HG03558 (cell line): ENCODE measurements at regions not wholly inside any gene's neighbourhood (a gene's known extent, or its start where the extent isn't known, plus 50 kb on each side); places are given as distances from the start of the nearest gene placed in this dataset.

Experiments used
- ATAC-seq: cut with Tn5 transposase; IDR thresholded peaks from one replicate; pipeline ENCODE4 v1.9.1; 2021; ENCODE audit warnings: moderate number of reproducible peaks; ENCODE audit not compliant: unreplicated experiment; ENCODE audit errors: extremely low read depth

DNA sequence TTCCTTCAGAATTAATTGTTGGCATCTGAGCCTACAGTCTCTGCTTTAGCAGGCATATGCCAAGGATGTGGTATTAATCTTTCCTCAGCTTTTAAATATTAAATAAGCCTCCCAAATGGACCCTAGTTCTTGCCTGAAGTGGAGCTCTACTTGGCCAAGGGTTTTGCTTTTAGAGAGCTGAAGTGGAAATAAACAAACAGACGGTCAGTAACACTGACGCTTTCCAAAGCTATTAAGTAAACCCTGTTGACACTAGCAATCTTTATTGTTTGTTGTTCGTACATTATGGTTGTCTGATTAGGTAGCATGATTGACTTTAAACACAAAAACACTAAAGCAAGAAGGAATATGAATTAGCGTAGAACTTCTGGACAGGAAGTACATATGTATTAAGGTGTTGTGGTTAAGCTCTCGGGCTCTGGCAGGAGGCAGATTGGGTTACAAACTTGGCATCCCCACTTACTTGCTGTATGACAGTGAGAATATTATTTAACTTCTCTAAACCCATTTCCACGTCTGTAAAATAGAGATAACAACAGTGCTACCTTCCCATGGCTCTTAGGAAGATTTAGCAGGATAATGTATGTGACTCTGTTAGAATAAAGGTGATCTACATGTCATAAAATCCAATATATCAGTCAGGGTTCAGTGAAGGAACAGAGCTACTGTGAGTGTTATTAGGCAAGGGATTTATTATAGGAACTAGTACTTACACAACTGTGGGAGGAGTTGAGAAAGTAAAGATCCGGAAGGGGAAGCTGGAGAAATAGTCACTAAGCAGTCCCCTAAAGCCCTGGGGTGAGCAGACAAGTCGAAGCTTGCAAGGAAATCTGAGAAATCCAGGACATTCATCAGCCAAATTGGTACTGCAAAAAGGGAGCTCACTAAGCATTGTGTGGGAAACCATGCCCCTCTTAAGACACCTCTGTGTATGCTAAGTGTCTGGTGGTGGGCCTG lies 92.2 kb upstream of the ATF7IP start:
- no peak for ATAC-seq

GRCh38 chr12:14273913-14274311 lies 91.6 kb upstream of the ATF7IP start:
- ATAC-seq, result no peak

- ATAC-seq, result no peak
Observed at GRCh38 chr12:14275111-14275510, 90.4 kb upstream of the ATF7IP start.

DNA sequence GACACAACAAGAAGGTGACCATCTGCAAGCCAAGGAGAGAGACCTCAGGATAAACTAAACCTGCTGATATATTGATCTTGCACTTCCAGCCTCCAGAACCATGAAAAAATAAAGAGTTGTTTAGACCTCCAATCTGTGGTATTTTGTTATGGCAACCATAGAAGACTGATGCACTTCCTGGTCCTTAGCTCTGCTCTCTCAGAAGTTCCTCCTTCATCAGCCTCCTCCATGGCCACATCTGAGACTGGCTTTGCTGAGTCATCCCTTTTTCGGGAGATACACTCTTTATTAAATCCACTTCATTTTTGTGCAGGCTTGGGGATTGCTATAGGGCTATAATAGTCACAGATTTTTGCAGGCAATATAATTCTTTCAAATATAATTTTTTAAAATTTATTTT lies 89.6 kb upstream of the ATF7IP start:
- no peak for ATAC-seq

DNA sequence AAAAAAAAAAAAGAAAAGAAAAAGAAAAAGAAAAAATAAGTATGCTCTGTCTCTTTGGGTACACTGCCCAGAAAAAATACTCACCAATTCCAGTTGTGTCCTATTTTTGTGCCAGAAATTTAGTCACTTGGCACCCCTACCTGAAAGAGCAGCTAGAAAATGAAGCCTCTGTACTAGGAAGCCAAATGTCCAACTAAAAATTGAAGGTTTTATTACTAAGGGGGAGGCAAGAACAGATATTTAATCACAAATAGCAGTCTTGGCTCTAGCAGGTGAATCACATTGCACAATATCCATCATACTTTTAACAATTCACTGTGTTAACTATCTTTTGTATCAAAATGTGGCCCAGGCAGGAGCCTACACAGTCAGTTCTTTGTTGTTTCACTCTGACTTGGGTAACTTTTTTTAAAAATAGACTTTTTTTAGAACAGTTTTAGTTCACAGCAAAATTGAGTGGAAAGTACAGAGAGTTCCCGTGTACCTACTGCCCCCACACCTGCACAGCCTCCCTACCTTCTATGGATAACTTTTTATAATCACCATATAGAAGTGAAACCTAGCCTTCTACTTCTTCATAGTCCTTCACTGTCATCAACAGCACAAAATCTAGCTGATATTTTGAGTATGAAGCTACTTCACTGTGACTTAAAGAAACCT lies 87.1 kb upstream of the ATF7IP start:
- no peak for ATAC-seq

GRCh38 chr12:14279845-14280244 lies 85.6 kb upstream of the ATF7IP start:
- ATAC-seq, result no peak

DNA sequence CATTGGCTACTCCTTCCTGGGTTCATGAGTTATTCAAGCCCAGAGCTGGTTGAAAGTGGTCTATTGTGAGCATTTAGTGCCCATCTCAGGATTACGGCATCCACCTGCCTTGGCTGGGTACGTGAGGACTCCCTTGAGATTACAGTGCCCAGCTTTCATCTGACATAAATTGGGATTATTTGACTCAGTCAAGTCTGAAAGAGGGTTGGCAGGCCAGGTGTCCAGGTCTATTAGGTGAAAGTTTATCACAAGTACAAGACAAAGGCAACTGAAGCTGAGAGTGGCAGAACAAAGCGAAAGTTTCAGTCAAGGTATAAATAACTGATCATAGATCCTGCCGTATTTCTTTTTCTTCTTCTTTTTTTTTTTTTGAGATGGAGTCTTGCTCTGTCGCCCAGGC lies 84.6 kb upstream of the ATF7IP start:
- ATAC-seq, result no peak

GRCh38 chr12:14281539-14281938 lies 83.9 kb upstream of the ATF7IP start:
- no peak for ATAC-seq

- no peak for ATAC-seq
Observed at GRCh38 chr12:14283489-14284144, 81.9 kb upstream of the ATF7IP start.

GRCh38 chr12:14284184-14284722 lies 81.2 kb upstream of the ATF7IP start:
- peak; percentile 51 for ATAC-seq

- ATAC-seq, result no peak
Observed at GRCh38 chr12:14289601-14290000, 75.9 kb upstream of the ATF7IP start.

DNA sequence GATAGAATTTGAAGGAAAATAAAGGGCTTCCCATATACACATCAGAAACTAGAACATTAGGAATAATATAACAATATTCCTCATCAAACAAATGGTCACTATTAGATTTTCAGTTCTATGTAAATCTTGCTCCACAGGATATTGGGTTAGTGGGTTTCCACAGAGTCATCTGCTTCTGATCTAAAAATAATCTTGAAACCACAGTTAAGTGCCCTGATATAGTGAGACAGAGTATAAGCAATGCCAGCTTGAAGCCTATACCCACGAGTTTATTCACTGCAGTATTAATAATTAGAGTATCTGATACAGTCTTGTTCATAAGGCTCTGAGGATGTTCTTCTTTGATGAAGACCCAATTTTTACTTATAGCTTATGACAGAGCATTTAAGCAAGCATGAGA lies 74.5 kb upstream of the ATF7IP start:
- ATAC-seq, result no peak

GRCh38 chr12:14303661-14304155 lies 61.8 kb upstream of the ATF7IP start:
- no peak for ATAC-seq

GRCh38 chr12:14307004-14307403 lies 58.5 kb upstream of the ATF7IP start:
- ATAC-seq, result no peak

- no peak for ATAC-seq
Observed at GRCh38 chr12:14308516-14308915, 57.0 kb upstream of the ATF7IP start.

DNA sequence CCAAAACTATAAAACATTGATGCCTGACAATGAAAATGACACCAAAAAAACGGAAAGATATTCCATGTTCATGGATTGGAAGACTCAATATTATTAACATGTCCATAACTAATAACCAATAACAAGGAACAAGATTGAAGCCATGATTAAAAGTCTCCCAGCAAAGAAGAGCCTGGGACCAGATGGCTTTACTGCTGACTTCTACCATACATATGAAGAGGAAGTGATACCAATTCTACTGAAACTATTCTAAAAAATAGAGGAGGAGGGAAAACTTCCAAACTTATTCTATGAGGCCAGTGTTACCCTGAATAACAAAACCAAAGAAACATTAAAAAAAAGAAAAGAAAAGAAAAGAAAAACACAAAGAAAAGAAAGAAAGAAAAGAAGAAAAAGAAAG lies 54.6 kb upstream of the ATF7IP start:
- ATAC-seq, result no peak

DNA sequence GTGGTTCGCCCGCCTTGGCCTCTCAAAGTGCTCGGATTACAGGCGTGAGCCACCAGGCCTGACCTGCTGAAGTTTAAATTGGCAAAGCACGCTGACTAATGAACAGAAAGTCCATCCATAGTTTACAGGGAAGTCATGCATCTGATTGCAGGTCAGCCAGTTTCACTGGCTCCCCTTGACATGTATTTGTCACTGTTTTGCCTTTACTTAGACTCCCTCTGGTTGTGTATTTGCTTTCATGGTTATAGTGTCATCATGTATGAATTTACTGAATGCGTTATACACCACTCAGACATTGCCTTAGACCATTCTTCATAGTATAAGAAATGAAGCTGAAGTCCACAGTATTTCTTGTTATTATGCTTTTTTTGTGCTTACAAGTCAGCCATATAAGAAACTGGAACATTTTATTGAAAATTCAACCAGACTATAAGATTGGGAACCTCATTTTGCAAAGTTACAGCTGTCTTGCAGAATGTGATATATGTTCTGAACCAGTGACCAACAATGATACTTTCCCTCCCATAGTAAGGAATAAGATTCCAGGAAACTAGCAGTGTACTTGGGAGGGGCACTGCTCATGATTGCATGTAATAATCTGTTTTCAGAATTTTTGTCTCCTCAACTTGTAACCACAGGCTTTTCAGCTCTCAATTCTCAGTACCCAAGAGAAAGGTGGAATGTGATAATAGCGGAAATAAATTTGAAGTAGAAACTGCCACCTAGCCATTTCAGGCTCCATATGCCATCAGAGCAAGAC lies 51.9 kb upstream of the ATF7IP start:
- ATAC-seq, result no peak

- no peak for ATAC-seq
Observed at GRCh38 chr12:14314801-14315200, 50.7 kb upstream of the ATF7IP start.

DNA sequence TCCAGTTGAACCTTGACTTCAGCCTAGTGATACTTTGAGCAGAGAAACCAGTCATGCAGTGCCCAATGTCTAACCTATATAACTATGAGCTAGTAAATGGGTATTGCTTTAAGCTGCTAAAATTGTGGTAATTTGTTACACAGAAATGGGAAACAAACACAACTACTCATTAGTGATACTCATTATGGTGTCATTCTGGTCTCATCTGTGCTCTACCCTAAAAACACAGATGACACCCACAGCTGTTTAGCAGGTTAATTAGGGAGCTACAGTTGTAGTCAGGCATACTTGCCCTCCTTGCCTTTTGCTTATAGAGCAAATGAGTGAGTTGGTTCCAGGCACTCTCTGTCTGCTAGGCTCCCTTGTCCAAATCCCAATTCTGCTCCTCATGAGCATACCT lies 50.0 kb upstream of the ATF7IP start:
- no peak for ATAC-seq
